ENCODE measurements at regions not wholly inside any gene's neighbourhood (a gene's known extent, or its start where the extent isn't known, plus 50 kb on each side); places are given as distances from the start of the nearest gene placed in this dataset.

DNA sequence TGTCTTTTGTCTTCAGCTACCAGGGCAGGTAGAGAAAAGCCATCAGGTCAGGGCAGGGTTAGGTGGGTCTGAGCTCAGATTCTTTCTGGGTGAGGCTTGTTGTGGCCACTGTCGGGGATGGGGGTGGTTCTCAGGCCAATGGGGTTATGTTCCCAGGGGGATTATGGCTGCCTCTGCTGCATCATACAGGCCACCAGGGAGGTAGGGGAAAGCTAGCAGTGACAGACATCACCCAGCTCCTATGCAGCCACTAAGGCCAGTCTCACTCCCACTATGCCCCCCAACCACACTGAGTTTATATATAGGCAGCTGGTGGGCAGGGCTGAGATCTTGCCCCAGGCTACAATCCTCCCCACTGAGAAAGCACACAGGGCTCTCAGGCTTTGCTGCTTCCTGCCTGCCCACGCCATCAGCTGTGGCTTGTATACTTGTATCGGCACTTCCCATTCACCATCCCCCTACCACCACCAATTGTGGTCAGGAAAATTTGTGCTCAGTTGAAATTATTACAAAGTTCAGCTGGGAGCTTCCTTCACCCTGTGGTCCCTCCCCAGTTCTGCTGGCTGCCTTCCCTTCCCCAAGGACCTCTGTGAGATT, 72.6 kb upstream of the PTPN13 start:
- TF ChIP-seq, protein P1, sequence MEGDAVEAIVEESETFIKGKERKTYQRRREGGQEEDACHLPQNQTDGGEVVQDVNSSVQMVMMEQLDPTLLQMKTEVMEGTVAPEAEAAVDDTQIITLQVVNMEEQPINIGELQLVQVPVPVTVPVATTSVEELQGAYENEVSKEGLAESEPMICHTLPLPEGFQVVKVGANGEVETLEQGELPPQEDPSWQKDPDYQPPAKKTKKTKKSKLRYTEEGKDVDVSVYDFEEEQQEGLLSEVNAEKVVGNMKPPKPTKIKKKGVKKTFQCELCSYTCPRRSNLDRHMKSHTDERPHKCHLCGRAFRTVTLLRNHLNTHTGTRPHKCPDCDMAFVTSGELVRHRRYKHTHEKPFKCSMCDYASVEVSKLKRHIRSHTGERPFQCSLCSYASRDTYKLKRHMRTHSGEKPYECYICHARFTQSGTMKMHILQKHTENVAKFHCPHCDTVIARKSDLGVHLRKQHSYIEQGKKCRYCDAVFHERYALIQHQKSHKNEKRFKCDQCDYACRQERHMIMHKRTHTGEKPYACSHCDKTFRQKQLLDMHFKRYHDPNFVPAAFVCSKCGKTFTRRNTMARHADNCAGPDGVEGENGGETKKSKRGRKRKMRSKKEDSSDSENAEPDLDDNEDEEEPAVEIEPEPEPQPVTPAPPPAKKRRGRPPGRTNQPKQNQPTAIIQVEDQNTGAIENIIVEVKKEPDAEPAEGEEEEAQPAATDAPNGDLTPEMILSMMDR (IDR thresholded peaks at IDR 0.05 in 4 of 5, conservative IDR thresholded peaks at IDR 0.05 in 1 of 5) = no peak
- TF ChIP-seq POLR2A (IDR thresholded peaks at IDR 0.05) = no peak
